Stimulated activated naive CD4-positive, alpha-beta T cell treated with Interleukin-2 at 50 U/mL for 16 hours (primary cell): ENCODE measurements at regions not wholly inside any gene's neighbourhood (a gene's known extent, or its start where the extent isn't known, plus 50 kb on each side); places are given as distances from the start of the nearest gene placed in this dataset.

Source experiments
- DNase-seq: peaks from one replicate; lab custom pipeline; 2025; lab: John Stamatoyannopoulos, UW

DNA sequence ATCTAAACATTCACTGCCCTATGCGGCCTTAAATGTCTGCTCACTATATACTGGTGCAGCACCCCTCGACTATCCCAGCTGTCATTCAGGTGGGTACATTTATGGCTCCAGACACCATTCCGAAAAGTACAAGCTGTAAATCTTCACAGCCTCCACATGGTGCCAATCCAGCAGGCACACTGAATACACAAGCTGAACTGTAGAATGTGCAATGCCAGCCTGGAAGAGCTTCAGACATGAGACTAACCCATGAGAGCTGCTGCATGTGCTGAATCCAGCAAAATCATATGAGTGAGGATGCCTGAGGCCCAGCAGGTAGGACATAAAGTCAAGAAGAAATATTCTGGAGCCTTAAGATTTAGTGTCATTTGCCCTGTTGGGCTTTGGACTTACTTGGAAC, 483.8 kb upstream of the GRIA1 start:
- no peak for DNase-seq

DNA sequence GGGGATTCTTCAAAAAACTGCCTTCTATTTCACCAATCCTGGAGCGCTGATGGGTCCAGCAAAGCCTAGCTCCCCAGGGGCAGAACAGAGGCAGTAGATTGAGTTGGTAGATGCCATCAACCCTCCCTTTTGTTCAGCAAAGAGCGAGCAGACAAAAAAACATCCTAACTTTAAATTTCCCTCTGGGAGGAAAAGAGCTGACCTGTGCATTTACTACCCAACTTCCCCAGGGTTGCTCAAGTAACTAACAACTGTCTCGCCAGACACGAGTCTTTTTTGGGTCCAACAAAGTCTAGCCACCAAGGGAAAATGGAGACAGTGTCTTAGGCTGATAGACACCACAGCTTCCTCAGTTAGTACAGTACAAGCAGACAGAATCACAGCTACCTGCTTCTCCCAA, 476.3 kb upstream of the GRIA1 start:
- no peak for DNase-seq

- DNase-seq = no peak
Measured at GRCh38 chr5:153018121-153018520, 472.3 kb upstream of the GRIA1 start.

DNA sequence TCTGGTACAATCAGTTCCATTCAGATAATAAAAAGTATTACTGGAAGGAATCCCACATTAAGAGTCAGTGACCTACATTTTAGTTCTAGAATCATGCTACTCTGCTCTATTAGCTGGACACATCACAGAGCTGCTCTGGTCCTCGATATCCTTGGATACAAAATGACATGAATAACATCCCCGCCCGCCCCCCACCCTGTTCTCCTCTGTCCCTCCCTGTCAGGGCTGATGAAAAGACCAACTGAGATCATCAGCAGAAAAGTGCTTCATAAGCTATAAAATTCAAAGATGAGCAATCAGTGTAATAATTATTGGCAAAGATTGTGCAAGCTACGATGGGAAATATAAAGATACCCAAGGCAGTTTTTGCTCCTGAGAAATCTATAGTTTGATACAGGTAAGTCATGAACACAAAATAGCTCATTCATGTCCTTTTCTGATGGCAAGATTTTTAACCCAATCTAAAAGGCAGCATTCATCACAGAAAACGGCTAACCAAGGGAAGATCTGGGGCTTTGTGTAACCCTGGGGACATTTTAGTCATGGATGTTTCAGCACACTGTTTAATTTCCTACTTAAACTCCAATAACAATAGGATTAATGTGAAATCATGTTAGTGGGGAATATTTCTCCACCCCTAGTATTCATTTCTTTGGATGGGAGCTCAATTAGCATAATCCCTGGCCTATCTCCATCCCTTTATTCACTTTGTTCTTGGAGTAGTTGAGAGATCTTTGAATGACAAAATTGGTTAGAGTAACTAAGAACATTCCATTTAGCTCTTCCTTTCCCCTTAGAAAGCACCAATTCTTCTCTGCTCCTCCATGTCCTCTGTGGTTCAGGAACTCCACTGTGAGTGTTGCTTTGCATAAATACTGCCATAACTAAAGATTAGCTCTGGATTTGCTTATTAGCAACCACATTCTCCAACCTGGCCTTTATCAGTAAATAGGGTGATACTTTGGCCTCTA, 459.4 kb upstream of the GRIA1 start:
- DNase-seq = no peak

DNA sequence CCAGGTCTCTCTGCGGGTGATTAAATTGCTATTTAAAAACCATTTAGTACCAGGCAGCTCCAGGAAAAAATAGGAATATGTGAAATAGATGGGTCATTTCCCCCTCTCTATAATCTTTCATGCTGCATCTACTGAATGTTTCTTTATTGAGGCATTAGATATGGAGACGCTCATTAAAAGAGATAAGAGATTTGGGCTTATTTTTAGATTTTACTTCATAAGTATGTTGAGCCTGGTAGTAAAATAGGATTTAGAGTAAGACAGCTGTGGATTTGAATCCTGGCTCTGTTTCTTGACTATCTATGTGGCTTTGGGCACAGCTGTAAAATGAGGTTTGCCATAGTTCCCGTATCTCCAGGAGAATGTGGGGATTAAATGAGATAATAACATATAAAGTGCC, 451.0 kb upstream of the GRIA1 start:
- no peak for DNase-seq

GRCh38 chr5:153043886-153044285, 446.6 kb upstream of the GRIA1 start:
- no peak for DNase-seq

GRCh38 chr5:153050496-153051179, 439.8 kb upstream of the GRIA1 start:
- no peak for DNase-seq

DNA sequence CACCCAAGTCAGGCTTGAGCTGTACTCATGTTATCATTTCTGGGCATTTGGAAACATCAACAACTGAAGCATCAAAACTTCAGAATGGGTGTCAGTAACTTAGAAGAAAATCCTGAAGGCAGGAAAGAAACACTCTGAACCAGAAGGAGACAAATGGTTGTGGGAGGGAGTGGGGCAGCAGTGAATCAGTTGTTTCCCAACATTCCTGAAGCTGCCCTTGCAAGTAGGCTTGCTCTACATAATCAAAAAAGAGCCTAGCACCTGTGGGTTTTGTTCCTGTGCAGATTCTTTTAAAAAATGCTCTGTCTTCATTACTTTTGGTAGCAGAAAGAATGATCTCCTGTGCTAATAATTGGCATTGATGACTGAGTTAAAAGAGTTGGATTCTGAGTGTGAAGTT, 424.2 kb upstream of the GRIA1 start:
- DNase-seq = no peak

- no peak for DNase-seq
Measured at GRCh38 chr5:153067869-153068268, 422.6 kb upstream of the GRIA1 start.

DNA sequence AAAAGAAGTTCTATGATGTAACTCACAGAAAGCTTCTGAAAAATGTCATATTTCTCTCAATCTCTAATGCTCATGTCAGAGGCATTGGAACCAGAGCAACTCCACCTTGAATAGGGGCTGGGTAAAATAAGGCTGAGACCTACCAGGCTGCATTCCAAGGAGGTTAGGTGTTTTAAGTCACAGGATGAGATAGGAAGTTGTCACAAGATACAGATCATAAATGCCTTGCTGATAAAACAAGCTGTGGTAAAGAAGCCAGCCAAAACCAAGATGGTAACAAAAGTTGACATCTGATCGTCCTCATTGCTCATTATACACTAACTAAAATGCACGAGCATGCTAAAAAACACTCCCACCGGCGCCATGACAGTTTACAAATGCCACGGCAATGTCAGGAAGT, 411.1 kb upstream of the GRIA1 start:
- DNase-seq = no peak

GRCh38 chr5:153080940-153081339, 409.5 kb upstream of the GRIA1 start:
- DNase-seq = no peak

DNA sequence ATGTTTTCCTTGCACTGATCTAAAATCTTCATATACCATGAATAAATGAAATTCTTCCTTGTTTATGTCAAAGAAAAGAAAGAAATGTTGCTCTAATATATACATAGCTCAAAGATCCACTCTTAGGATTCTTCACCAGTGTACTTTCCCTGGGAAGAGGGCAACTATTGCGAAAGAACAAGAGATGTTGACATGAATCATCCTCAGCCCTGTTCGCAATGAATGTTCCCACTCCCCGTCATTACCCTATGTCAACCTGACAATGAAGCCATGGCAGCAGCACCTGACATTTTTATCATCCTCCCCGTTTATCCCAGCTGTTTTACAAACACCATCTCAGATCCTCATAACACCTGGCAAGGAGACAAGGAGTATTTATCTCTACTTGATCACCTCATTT, 409.1 kb upstream of the GRIA1 start:
- no peak for DNase-seq

- no peak for DNase-seq
Measured at GRCh38 chr5:153084511-153084910, 406.0 kb upstream of the GRIA1 start.

DNA sequence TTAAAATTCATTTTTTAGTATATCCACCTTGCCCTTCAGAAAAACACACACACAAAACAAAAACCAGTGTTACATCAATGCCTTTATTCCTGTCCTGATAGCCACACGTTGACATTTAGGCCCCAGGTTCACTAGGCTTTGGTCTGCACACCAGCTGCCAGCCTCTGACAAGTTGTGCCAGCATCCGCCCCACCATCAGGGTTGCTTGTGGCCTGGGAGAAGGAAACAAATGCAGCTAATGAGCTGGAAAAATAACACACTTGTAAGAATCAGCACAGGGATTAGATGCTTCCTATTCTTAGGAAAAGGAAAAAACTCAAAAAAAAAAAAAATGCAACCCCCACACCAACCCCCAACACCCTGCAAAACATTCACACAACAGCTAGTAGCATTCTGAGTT, 404.0 kb upstream of the GRIA1 start:
- DNase-seq = no peak

- DNase-seq = no peak
Measured at GRCh38 chr5:153088538-153088937, 401.9 kb upstream of the GRIA1 start.

- DNase-seq = no peak
Measured at GRCh38 chr5:153094333-153094732, 396.1 kb upstream of the GRIA1 start.

GRCh38 chr5:153096381-153096780, 394.1 kb upstream of the GRIA1 start:
- DNase-seq = no peak

- no peak for DNase-seq
Measured at GRCh38 chr5:153099328-153099727, 391.1 kb upstream of the GRIA1 start.

DNA sequence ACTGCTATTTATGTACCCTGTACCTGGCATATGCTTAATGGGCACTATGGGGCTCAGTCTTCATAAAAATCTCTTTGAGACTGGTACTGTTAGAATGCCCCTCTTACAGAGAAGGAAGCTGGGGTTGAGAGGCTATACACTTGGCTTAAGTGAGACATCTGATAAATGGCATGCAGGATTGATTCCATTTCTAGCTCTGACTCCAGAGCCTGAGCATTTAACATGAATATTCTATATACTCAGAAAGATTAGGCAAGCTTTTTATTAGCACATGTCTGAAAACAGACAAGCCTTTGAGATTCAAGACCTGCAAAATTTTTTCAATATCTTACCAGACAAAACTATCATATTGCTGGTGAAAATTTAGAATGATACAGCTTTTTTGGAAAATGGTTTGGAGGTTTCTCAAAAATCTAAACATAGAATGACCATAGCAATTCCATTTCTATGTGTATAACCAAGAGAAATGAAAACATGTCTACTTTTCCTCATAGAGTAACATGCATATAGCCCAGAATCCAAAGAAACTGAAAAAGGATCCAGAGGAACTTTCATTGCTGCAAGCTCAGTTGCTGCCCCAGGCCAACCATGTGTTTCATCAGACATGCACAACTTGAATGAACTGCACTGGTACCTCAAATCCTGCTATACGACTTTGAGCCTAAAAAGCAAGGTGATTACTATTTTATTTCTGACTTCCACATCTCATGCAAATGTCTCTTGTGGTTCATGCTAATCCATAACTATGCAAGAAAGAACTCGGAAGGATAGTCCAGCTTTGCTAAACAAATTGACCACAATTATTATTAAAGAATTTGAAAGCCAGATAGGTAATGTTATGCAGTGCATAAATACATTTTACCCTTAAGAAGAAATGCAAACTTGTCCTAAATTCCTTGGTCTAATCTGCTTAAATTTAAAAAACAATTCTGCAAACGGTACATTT, 389.0 kb upstream of the GRIA1 start:
- DNase-seq = no peak

DNA sequence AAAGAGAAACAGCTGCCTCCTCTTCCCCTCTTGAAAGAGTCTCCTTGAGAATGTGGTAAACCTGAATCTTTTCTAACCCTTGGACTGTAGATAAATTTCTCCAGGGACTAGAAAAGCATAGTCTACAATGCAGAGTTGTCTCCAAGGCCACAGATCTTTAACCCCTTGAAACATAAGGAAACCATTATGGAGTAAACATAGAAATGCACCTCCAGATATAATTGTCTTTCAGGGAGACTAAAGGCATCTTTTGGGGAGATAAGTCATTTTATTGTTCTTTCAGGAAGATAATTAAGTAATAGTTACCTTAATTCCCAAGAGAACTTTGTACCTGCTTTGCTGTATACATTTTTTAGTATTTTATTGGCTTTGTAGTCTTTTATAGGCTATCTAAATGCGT, 373.6 kb upstream of the GRIA1 start:
- DNase-seq = no peak

DNA sequence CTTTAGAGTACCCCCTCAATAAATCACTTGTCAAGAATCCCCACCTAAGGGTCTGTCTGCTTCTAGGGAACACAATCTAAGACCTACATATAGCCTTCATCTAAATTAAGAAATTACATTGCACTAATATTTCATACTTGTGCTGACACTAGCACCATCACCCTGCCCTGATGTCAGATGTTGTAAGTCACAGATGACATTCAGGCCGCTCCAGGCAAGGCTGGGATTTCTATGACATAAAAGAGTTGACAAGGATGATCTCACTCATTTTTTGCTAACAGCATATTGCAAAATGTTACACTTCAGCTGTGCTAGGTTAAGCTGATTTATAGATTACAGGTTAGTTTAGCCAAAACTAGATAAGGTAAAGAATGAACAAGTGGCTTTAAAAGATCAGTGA, 372.5 kb upstream of the GRIA1 start:
- no peak for DNase-seq

DNA sequence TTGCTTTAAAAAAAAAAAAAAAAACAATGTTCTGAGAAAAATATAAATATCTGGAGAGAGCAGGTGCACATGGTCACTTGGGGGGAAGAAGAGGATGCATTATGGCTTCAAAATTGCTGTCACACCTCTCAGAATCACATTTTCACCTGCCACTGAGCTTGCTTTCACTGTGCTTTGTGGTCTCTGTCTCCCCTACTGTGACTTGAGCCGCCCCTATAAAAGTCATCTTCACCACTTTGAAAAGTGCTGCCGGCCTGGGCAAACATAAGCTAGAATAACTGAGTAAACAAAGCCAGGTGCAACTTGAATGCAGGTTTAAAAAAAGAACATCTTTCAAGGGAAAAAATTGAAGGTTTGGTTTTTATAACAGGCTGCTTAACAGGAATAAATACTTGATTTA, 368.1 kb upstream of the GRIA1 start:
- DNase-seq = no peak
